ENCODE measurements at regions not wholly inside any gene's neighbourhood (a gene's known extent, or its start where the extent isn't known, plus 50 kb on each side); places are given as distances from the start of the nearest gene placed in this dataset.

- DNase-seq, result no peak
These were observed 336.3 kb upstream of the SHH start for GRCh38 chr7:156148547-156148946.

- DNase-seq, result no peak
These were observed 335.7 kb upstream of the SHH start for GRCh38 chr7:156147756-156148504.

- no peak for DNase-seq
These were observed 334.8 kb upstream of the SHH start for GRCh38 chr7:156147104-156147503.

GRCh38 chr7:156145996-156146395 lies 333.7 kb upstream of the SHH start:
- DNase-seq, result no peak

GRCh38 chr7:156145184-156145583 lies 332.9 kb upstream of the SHH start:
- DNase-seq, result no peak

GRCh38 chr7:156143683-156144082 lies 331.4 kb upstream of the SHH start:
- no peak for DNase-seq

GRCh38 chr7:156143158-156143557 lies 330.9 kb upstream of the SHH start:
- no peak for DNase-seq

GRCh38 chr7:156141941-156142340 lies 329.7 kb upstream of the SHH start:
- no peak for DNase-seq

GRCh38 chr7:156140896-156141295 lies 328.6 kb upstream of the SHH start:
- DNase-seq, result no peak

- no peak for DNase-seq
These were observed 328.2 kb upstream of the SHH start for GRCh38 chr7:156140447-156140846.

GRCh38 chr7:156139633-156140032 lies 327.4 kb upstream of the SHH start:
- DNase-seq, result no peak

- no peak for DNase-seq
These were observed 326.8 kb upstream of the SHH start for GRCh38 chr7:156139112-156139511.

GRCh38 chr7:156131881-156132280 lies 319.6 kb upstream of the SHH start:
- DNase-seq, result no peak

- DNase-seq, result no peak
These were observed 317.3 kb upstream of the SHH start for GRCh38 chr7:156129522-156129921.

- DNase-seq, result no peak
These were observed 316.2 kb upstream of the SHH start for GRCh38 chr7:156128496-156128895.

GRCh38 chr7:156127166-156128134 lies 315.2 kb upstream of the SHH start:
- no peak for DNase-seq

GRCh38 chr7:156125841-156126730 lies 313.8 kb upstream of the SHH start:
- no peak for DNase-seq

GRCh38 chr7:156124356-156124755 lies 312.1 kb upstream of the SHH start:
- no peak for DNase-seq

GRCh38 chr7:156123362-156123761 lies 311.1 kb upstream of the SHH start:
- DNase-seq, result no peak

- DNase-seq, result no peak
These were observed 310.6 kb upstream of the SHH start for GRCh38 chr7:156122752-156123354.

GRCh38 chr7:156121956-156122355 lies 309.7 kb upstream of the SHH start:
- DNase-seq, result no peak

- no peak for DNase-seq
These were observed 309.2 kb upstream of the SHH start for GRCh38 chr7:156121434-156121833.

GRCh38 chr7:156120552-156120951 lies 308.3 kb upstream of the SHH start:
- no peak for DNase-seq
